ENCODE measurements at regions not wholly inside any gene's neighbourhood (a gene's known extent, or its start where the extent isn't known, plus 50 kb on each side); places are given as distances from the start of the nearest gene placed in this dataset.

GRCh38 chr2:12870692-12871091, 154.0 kb downstream of the TRIB2 start:
- intact Hi-C loops (cut with DNase I): no loop called here
- no peak for DNase-seq

- intact Hi-C loops (cut with DNase I): no loop called here
- no peak for DNase-seq
These were observed 155.1 kb downstream of the TRIB2 start for GRCh38 chr2:12871694-12872315.

GRCh38 chr2:12877761-12878160, 161.0 kb downstream of the TRIB2 start:
- intact Hi-C loops (cut with DNase I): no loop called here
- DNase-seq: no peak

- no peak for DNase-seq
- intact Hi-C loops (cut with DNase I): no loop called here
These were observed 162.9 kb downstream of the TRIB2 start for GRCh38 chr2:12879649-12880048.

GRCh38 chr2:12881952-12882351, 165.2 kb downstream of the TRIB2 start:
- intact Hi-C loops (cut with DNase I): no loop called here
- DNase-seq: no peak

DNA sequence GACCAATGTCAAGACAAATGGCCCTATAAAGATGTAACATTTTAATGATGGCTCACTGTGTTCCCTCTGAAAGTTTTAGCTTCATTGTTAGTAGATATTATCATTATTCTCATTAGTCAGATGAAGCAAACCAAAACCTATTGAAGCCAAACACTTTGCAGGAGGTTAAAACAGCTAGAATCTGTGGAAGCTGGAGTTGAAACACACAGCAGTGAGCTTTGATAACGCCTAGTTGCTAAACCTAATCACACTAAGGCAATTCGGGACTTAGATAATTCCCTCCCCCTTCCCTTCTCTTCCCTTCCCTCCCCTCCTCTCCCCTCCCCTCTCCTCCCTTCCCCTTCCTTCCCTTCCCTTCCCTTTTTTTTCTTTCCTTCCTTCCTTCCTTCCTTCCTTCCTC, 165.7 kb downstream of the TRIB2 start:
- DNase-seq: no peak
- intact Hi-C loops (cut with DNase I): no loop called here

- intact Hi-C loops (cut with DNase I): no loop called here
- no peak for DNase-seq
These were observed 167.2 kb downstream of the TRIB2 start for GRCh38 chr2:12883906-12884305.

DNA sequence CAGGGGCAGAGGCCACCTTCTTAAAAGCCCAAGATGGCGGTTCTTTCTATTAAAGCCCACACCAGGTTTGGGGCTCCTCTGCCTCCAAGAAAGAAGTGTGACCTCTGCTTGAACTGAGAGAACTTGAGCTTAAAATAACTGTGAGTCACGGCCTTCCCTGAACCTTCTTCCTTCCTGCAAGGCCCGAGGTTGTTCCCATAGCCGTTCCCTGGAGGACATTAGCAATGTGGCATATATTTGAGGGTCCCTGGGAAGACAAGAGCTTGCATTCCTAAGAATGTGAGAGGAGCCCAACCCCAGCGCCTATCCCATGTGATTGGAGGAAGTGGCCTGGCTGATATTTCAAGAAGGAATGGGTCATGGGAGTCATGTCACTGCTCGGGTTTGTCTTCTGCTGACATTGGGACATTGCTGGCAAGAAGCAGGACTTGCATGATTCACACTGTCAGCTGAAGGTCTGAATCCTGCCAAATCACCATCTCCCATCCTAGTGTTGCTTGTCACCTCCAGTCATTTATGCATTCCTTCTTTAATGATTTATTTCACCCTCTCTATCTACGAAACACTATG, 168.1 kb downstream of the TRIB2 start:
- DNase-seq: no peak
- intact Hi-C loops (cut with DNase I): no loop called here

DNA sequence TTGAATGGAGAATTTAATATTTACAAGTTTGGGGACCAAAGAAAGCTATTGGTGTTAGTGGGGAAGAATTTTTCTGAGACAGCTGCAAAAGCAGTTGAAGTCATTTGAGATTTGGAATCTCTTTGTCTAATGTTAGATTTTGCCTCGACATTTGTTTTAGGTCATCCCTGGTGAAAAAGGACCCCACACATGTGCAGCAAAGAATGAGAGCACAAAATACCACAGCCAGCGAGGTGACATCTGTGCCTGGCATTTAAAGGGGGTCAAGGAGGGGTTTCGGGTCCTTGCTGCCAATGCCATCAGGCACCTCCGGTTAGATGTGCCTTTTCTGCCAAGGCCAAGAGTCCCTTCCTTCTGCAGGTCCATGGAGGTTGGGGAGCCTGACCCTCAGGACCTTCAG, 173.3 kb downstream of the TRIB2 start:
- DNase-seq: no peak
- intact Hi-C loops (cut with DNase I): no loop called here

DNA sequence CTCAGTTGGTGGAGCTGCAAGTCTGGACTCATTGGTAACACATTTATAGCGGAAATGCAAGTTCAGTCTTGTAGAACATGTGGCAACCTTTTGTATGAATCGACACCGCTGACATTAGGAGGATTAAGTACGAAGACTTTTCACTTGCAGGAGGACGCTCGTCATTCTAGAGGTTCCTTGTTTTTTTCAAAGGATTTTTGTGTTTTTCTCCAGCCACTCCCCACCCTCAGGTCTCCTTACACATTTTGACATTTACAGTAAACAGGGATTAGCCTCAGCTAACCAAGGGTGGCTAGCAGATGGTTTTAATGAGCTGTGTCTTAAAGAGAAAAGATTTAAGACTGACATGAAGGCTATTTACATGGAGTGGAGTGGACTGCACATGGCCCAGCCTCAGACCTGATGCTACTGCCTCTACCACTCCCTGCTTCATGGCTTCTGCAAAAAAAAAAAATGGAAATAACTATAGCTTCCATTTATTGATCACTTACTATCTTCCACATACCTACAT, 173.8 kb downstream of the TRIB2 start:
- intact Hi-C loops (cut with DNase I): no loop called here
- no peak for DNase-seq

DNA sequence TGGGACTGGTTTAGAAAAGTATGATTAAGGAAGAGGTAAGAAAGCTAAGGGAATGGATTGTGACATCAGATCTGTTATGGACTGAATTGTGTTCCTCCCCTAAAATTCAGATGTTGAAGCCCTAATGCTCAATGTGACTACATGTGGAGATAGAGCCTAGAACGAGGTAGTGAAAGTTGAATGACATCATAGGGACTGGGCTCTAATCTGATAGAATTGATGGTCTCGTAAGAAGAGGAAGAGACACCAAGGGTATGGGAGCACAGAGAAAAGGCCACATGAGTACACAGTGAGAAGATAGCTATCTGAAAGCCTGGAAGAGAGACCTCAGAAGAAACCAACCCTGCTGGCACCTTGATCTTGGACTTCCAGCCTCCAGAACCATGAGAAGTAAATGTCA, 178.3 kb downstream of the TRIB2 start:
- no peak for DNase-seq
- intact Hi-C loops (cut with DNase I): no loop called here

- intact Hi-C loops (cut with DNase I): no loop called here
- DNase-seq: no peak
These were observed 179.7 kb downstream of the TRIB2 start for GRCh38 chr2:12896318-12896982.

GRCh38 chr2:12897181-12897580, 180.4 kb downstream of the TRIB2 start:
- intact Hi-C loops (cut with DNase I): no loop called here
- DNase-seq: no peak

DNA sequence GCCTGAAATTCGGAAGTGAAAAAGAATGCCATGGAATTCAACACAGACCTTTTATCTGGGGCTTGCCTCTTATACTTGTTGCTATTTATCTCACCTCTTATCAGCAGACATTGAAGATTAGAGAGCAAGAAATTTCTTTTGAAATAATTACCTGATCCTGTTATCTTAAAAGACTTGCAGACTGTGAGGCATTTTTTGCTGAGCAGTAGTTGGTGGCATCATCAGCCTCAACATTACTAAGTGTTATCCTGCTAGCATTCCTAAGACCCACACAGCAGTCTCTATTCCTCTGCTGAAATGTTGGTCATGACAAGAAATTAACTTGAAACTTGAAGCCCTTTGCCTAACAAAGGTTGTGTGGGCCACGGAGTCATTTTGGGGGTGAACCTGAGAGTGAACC, 186.5 kb downstream of the TRIB2 start:
- no peak for DNase-seq
- intact Hi-C loops (cut with DNase I): no loop called here

DNA sequence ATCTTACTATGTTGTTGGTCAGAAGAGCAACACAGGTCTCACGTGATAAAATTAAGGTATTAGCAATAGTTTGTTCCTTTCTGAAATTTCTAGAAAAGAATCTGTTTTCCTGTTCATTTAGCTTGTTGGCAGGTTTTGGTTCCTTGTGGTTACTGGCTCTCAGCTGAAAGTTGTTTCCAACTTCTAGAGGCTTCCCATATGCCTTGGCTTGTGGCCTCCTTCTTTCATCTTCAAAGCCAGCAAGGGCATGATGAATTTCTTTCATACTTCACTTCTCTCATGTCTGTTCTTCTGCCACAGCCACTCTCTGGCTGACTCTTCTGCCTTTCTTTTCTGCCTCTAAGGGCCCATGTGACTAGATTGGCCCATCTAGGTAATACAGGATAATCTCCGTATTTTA, 193.7 kb downstream of the TRIB2 start:
- DNase-seq: no peak
- intact Hi-C loops (cut with DNase I): no loop called here

- DNase-seq: no peak
- intact Hi-C loops (cut with DNase I): no loop called here
These were observed 199.1 kb downstream of the TRIB2 start for GRCh38 chr2:12915787-12916186.

GRCh38 chr2:12918138-12918834, 201.6 kb downstream of the TRIB2 start:
- no peak for DNase-seq
- intact Hi-C loops (cut with DNase I): no loop called here

DNA sequence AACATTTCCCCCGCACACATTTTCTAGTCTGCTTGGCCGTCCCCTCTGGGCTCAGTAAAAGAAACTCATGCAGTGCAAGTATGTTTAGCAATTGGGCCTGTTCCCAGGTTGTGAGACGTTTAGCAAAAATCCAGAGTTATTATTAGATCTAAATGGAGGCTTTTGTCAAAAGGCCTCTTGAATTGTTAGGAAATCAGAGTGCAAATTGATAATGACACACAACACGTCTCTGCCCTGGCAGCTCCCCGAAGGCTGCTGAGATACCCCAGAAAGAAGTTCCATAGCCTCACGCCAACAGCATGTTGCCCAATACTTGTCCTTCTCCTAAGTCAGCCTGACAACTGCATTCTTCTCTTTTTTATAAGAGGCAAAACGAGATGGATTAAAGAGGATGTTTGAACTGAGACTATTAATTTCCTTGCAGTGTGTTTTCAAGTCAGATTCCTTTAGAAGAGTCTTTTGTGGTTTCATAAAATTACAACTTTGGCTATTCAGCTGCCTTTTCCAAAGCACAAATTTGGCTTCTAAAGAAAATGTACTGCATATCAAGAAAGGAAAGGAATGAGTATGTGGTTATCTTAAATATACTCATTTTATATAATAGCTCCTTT, 202.2 kb downstream of the TRIB2 start:
- intact Hi-C loops (cut with DNase I): no loop called here
- DNase-seq: peak in 1 of 10 donors; percentile 61

- intact Hi-C loops (cut with DNase I): no loop called here
- DNase-seq: no peak
These were observed 204.6 kb downstream of the TRIB2 start for GRCh38 chr2:12921321-12921720.

- DNase-seq: no peak
- intact Hi-C loops (cut with DNase I): no loop called here
These were observed 207.3 kb downstream of the TRIB2 start for GRCh38 chr2:12923907-12924610.

Data from posterior cingulate gyrus (tissue), 11 donors.